ENCODE measurements at regions not wholly inside any gene's neighbourhood (a gene's known extent, or its start where the extent isn't known, plus 50 kb on each side); places are given as distances from the start of the nearest gene placed in this dataset.
A peak's percentile ranks its signal among the peaks of the same experiment; 100 is the strongest.

DNA sequence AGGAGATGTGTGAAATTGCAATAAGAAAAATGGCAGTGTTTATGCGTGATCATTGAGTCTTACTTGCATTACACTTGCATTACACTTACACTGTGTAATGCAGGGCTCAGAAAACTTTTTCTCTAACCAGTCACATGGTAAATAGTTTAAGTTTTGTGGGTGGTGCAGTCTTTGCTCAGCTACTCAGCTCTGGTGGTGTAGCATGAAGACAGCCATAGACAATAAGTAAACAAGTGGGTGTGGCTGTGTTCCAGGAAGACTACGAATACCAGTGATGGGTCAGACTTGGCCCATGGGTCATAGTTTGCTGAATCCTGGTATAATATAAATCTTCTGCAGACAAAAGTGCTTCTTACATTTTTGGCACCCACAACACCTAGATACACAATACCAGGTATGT lies 115.6 kb upstream of the CYP1B1 start:
- no peak overlapping the region for H3K4me3 ChIP-seq
- H3K27ac ChIP-seq = no peak overlapping the region

DNA sequence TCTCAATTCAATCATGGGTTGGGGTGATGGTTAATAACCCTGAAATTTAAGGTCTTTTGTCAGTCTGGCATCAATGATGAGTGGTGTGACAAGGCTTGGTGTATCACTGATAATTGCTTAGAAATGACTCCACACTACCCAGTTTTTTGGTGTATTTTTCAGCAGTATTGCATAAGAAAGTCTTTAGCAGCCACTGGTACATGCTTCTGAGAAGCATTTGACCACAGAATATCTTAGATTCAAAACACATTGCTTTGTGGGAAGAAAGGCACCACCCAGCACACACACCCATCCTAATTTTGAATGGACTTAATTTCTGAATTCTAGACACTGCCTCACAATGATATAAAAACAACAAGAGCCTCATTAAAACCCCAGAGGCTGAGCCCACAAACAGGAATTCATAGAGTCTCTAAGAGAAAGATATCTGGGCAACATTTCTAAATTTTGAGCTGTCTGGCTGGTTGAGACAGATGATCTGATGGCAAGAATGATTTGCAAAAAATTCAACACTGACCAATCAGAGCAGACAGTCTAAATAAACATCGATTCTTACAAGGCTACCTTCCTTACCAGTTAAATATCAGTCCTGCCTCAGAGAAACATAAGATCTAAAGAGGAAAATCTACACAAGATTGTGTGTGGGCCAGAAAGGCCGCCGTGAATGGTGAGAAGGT lies 114.7 kb upstream of the CYP1B1 start:
- TF ChIP-seq, protein P1, sequence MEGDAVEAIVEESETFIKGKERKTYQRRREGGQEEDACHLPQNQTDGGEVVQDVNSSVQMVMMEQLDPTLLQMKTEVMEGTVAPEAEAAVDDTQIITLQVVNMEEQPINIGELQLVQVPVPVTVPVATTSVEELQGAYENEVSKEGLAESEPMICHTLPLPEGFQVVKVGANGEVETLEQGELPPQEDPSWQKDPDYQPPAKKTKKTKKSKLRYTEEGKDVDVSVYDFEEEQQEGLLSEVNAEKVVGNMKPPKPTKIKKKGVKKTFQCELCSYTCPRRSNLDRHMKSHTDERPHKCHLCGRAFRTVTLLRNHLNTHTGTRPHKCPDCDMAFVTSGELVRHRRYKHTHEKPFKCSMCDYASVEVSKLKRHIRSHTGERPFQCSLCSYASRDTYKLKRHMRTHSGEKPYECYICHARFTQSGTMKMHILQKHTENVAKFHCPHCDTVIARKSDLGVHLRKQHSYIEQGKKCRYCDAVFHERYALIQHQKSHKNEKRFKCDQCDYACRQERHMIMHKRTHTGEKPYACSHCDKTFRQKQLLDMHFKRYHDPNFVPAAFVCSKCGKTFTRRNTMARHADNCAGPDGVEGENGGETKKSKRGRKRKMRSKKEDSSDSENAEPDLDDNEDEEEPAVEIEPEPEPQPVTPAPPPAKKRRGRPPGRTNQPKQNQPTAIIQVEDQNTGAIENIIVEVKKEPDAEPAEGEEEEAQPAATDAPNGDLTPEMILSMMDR (IDR thresholded peaks at IDR 0.05) = no peak
- TF ChIP-seq EP300 (IDR thresholded peaks at IDR 0.05) (no peak), POLR2A (IDR thresholded peaks at IDR 0.05) (no peak)
- no peak overlapping the region for H3K4me3 ChIP-seq
- H3K27ac ChIP-seq = no peak overlapping the region
- intact Hi-C loops (cut with DNase I) = no loop called here
- no peaks in the 10 kb centered on the region for H3K27me3 ChIP-seq
- no peak for DNase-seq
- no peaks in the 10 kb centered on the region for H3K36me3 ChIP-seq
- peaks cover 9% of the 10 kb centered on the region for H3K4me1 ChIP-seq (ENCODE audit: insufficient read depth)
- WGBS, 3 donors = 89 to 93% (median 92%) methylated on average over 3 of the region's 3 CpGs
- H3K9me3 ChIP-seq = no peaks in the 10 kb centered on the region

More for the DNA sequence above, 115.6 kb upstream of the CYP1B1 start:
- no peaks in the 10 kb centered on the region for H3K9me3 ChIP-seq
- TF ChIP-seq EP300 (IDR thresholded peaks at IDR 0.05) (no peak), POLR2A (IDR thresholded peaks at IDR 0.05) (no peak)
- TF ChIP-seq, protein P1 (IDR thresholded peaks at IDR 0.05) = no peak
- intact Hi-C loops (cut with DNase I) = no loop called here
- WGBS, 3 donors = 88 to 93% (median 89%) methylated on average over 2 of the region's 2 CpGs
- no peaks in the 10 kb centered on the region for H3K36me3 ChIP-seq
- no peak for DNase-seq
- H3K27me3 ChIP-seq = no peaks in the 10 kb centered on the region
- peaks cover 9% of the 10 kb centered on the region for H3K4me1 ChIP-seq (ENCODE audit: insufficient read depth)

DNA sequence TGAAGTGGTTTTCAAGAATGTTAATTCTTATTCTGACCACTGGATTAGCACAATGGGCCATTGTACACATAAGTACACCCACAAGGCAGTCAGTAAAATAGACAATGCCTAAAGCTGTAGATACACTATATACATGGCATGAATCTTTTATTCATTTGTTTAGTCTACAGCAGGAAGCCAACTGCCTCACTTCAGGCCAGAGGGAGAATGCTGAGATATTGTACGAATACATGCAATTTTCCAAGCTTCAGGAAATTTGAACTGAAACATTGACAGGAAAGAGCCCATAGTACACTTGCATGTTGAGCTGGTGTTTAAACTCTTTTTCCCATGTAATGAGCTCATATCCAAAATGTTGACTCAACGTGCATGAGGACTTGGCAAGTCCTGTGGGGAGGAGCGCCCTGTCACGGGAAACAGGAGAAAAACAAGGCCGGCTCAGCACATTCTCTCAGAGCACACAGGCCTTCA lies 111.6 kb upstream of the CYP1B1 start:
- Histone ChIP-seq H3K27me3 (no peaks in the 10 kb centered on the region), H3K36me3 (no peaks in the 10 kb centered on the region), H3K27ac (peak overlapping the region; percentile 32 to 74), H3K4me3 (no peak overlapping the region), H3K4me1 (ENCODE audit: insufficient read depth) (peaks cover 13% of the 10 kb centered on the region), H3K9me3 (no peaks in the 10 kb centered on the region)
- DNase-seq = peak; percentile 81 to 91 (median 88)
- intact Hi-C loops (cut with DNase I) = no loop called here
- 2 to 15% (median 9%) methylated on average over 5 of the region's 5 CpGs for WGBS, 3 donors
- TF ChIP-seq, protein P1 (IDR thresholded peaks at IDR 0.05) = no peak
- TF ChIP-seq POLR2A (IDR thresholded peaks at IDR 0.05) (no peak), EP300 (IDR thresholded peaks at IDR 0.05) (no peak)

DNA sequence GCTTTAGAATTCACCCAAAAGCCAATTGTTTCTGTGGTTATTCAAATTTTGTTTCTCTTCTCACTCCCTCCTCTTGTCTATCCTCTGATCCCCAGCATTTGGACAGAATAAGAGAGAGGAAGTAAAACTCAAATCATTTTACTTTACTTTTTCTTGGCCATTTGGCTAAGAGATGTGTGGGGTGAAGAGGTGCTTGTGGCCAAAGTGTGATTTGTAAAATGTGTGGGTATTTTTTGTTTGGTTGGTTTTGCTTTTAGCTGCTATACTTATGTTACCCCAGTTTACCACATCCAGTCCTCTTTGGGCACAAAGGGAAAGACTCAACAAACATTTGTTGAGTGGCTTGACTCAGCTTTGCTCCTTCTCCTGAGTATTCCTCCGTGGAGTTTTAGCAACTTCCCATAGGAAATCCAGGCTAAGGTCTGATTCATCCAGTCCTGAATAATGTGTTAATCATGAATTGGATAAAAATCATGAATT lies 109.1 kb upstream of the CYP1B1 start:
- Histone ChIP-seq H3K4me3 (no peak overlapping the region), H3K27ac (peak overlapping the region in 1 of 2 donors; percentile 5), H3K9me3 (no peaks in the 10 kb centered on the region), H3K27me3 (no peaks in the 10 kb centered on the region), H3K4me1 (ENCODE audit: insufficient read depth) (peaks cover 23% of the 10 kb centered on the region), H3K36me3 (no peaks in the 10 kb centered on the region)
- no peak for DNase-seq
- TF ChIP-seq POLR2A (IDR thresholded peaks at IDR 0.05) (no peak), EP300 (IDR thresholded peaks at IDR 0.05) (no peak)
- TF ChIP-seq, protein P1 (IDR thresholded peaks at IDR 0.05) = no peak
- intact Hi-C loops (cut with DNase I) = no loop called here
- 34 to 72% (median 53%) methylated on average over 1 of the region's 1 CpG for WGBS, 3 donors
